GM12878 (cell line): ENCODE measurements at regions not wholly inside any gene's neighbourhood (a gene's known extent, or its start where the extent isn't known, plus 50 kb on each side); places are given as distances from the start of the nearest gene placed in this dataset.

Source experiments
- ATAC-seq: fragments of 200-7000 bp; cut with Tn5 transposase; 3 replicates; pipeline ENCODE4 v1.9.1; 2020; ENCODE audit warnings: mild to moderate bottlenecking, moderate library complexity
- BruUV-seq: library from RNA; stranded (reverse); fragments of 400-500 nt; replicated peaks from 2 replicates; lab custom pipeline; 2021; lab: Mats Ljungman, UMichigan
- CTCF ChIA-PET: fragments of 300-600 bp; sonication (Branson Sonifier 250); formaldehyde crosslinking; extraction: SDS; loops from one replicate; lab custom pipeline; 2021; ENCODE audit warnings: inconsistent platforms; lab: Yijun Ruan, JAX
- POLR2A ChIA-PET: fragments of 350-600 bp; formaldehyde crosslinking; extraction: SDS; loops from one replicate; lab custom pipeline; 2021; ENCODE audit warnings: inconsistent platforms; lab: Charles Lee
- RAD21 ChIA-PET: fragments of 300-600 bp; sonication (Branson Sonifier 250); formaldehyde crosslinking; loops from one replicate; lab custom pipeline; 2023; ENCODE audit warnings: antibody characterized with exemption; ENCODE audit not compliant: unreplicated experiment; lab: Charles Lee
- SMC1A ChIA-PET: fragments of 300-600 bp; sonication (Branson Sonifier 250); formaldehyde crosslinking; loops from one replicate; lab custom pipeline; 2023; ENCODE audit not compliant: unreplicated experiment, uncharacterized antibody; lab: Charles Lee
- DNase-seq: peaks from one replicate; pipeline ENCODE4 v3.0.0-alpha.2; 2011; ENCODE audit warnings: low read depth, low spot score
- FAIRE-seq: peaks from 3 replicates; lab custom pipeline; 2011; peaks lifted over from hg19 to GRCh38; lab: Jason Lieb, UNC
- H2AFZ ChIP-seq: 2 replicates; pipeline ENCODE4 v1.6.0; 2011; ENCODE audit warnings: low read depth, low read length, control low read depth; ENCODE audit not compliant: control insufficient read depth
- H3K27ac ChIP-seq: 2 replicates; pipeline ENCODE4 v1.5.1; 2011; ENCODE audit warnings: control low read depth; ENCODE audit not compliant: control insufficient read depth, insufficient read depth
- H3K27me3 ChIP-seq, 2 experiments: replicated peaks in 1 of 2; 2 replicates each; pipeline versions ENCODE4 v1.6.0 to v1.6.1; 2011; ENCODE audit warnings: low read length in 1 of 2; ENCODE audit not compliant: control insufficient read depth in 2 of 2, insufficient read depth in 2 of 2
- H3K36me3 ChIP-seq, 2 experiments: 2 replicates each; pipeline ENCODE4 v1.5.1; 2011; ENCODE audit warnings: low read length in 1 of 2; ENCODE audit not compliant: control insufficient read depth in 2 of 2, insufficient read depth in 2 of 2
- H3K4me1 ChIP-seq: 2 replicates; pipeline ENCODE4 v1.6.1; 2011; ENCODE audit warnings: mild to moderate bottlenecking, low read length, moderate library complexity, mixed read lengths; ENCODE audit not compliant: control insufficient read depth, insufficient read depth
- H3K4me2 ChIP-seq: 2 replicates; pipeline ENCODE4 v1.6.0; 2011; ENCODE audit warnings: control low read depth; ENCODE audit not compliant: control insufficient read depth, insufficient read depth
- H3K4me3 ChIP-seq: fragments of 200-600 bp; sonication (generic); 2 replicates; pipeline ENCODE4 v1.5.1; 2016
- H3K79me2 ChIP-seq: 2 replicates; pipeline ENCODE4 v1.6.0; 2011; ENCODE audit warnings: low read length; ENCODE audit not compliant: control insufficient read depth, insufficient read depth
- H3K9ac ChIP-seq: 2 replicates; pipeline ENCODE4 v1.8.0; 2011; ENCODE audit warnings: low read length, control low read depth, mixed read lengths; ENCODE audit not compliant: control insufficient read depth, insufficient read depth
- H3K9me3 ChIP-seq: replicated peaks from 3 replicates; pipeline ENCODE4 v1.5.1; 2011; ENCODE audit warnings: mild to moderate bottlenecking, low read length; ENCODE audit not compliant: control insufficient read depth, insufficient read depth
- H4K20me1 ChIP-seq: 2 replicates; pipeline ENCODE4 v1.6.0; 2011; ENCODE audit not compliant: control insufficient read depth, insufficient read depth
- FOS ChIP-seq: IDR thresholded peaks from 3 replicates; pipeline ENCODE4 v1.6.1; 2011; ENCODE audit warnings: borderline replicate concordance; ENCODE audit not compliant: insufficient read length; ENCODE audit errors: extremely low read depth
- JUNB ChIP-seq: IDR thresholded peaks from 2 replicates; pipeline ENCODE4 v1.6.1; 2016; ENCODE audit warnings: antibody characterized with exemption, mild to moderate bottlenecking
- MYC ChIP-seq: IDR thresholded peaks from 2 replicates; pipeline ENCODE4 v1.6.1; 2011; ENCODE audit warnings: mild to moderate bottlenecking, low read length, moderate library complexity, inconsistent platforms; ENCODE audit not compliant: insufficient read depth, insufficient replicate concordance, insufficient read length, severe bottlenecking
- POU2F2 ChIP-seq: IDR thresholded peaks from 3 replicates; pipeline ENCODE4 v1.6.1; 2011; ENCODE audit warnings: low read depth, mild to moderate bottlenecking, low read length, borderline replicate concordance
- SPI1 ChIP-seq: IDR thresholded peaks from 2 replicates; pipeline ENCODE4 v1.6.1; 2011; ENCODE audit warnings: low read depth, mild to moderate bottlenecking, low read length, moderate library complexity, borderline replicate concordance; ENCODE audit not compliant: insufficient read depth
- ZBED1 ChIP-seq: IDR thresholded peaks from 2 replicates; pipeline ENCODE4 v1.6.1; 2016; ENCODE audit warnings: borderline replicate concordance
- ZNF622 ChIP-seq: fragments of 450-650 bp; IDR thresholded peaks from 2 replicates; pipeline ENCODE4 v1.6.1; 2017; ENCODE audit warnings: mild to moderate bottlenecking, inconsistent platforms
- WGBS: methylation state at CpG from one replicate; pipeline ENCODE4 v1.1.6; 2016; ENCODE audit warnings: low lambda C conversion rate; ENCODE audit not compliant: insufficient replicate concordance, insufficient coverage; ENCODE audit errors: missing lambda C conversion rate; 5-methylcytosine and 5-hydroxymethylcytosine counted together
- in situ Hi-C: fragments of 300-500 bp; cut with MboI; formaldehyde crosslinking; loops from 9 replicates; pipeline ENCODE4 v1.14.3; 2018; ENCODE audit warnings: mixed read lengths
- intact Hi-C: fragments of 100-400 bp; cut with micrococcal nuclease; formaldehyde crosslinking; loops from one replicate; pipeline ENCODE4 v1.14.2; 2022; ENCODE audit not compliant: unreplicated experiment
- TF ChIP-seq, protein P1 (sequence below): fragments of 450-650 bp; formaldehyde crosslinking; IDR thresholded peaks from 2 replicates; pipeline ENCODE4 v1.4.0; 2022; ENCODE audit warnings: mild to moderate bottlenecking, moderate library complexity
- TF ChIP-seq, protein P2 (sequence below): fragments of 450-650 bp; IDR thresholded peaks from 2 replicates; pipeline ENCODE4 v1.6.1; 2018; ENCODE audit warnings: mild to moderate bottlenecking, low read depth, moderate library complexity; ENCODE audit not compliant: partially characterized antibody
- TF ChIP-seq, protein P3 (sequence below): IDR thresholded peaks from 2 replicates; pipeline ENCODE4 v1.6.1; 2011; ENCODE audit warnings: low read depth, low read length, improper control_type of control experiment, borderline replicate concordance

DNA sequence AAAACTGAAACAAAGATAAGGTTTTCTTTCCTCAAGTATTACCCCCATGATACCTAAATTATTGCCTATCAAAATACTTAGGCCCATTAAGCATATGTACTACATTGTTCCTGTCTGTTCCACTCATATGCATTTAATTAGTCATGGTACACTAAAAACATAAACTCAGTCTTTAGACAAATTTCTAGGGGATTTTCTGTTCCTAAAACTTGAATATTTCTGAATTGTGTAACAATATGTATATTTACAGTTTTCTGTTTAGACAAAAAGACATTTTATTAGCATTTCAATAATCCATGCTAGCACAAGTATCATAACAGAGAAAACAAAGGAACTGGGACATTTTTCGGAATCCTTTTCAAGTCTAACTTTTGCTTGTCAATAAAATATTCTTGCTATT is 234.2 kb downstream of the CRPPA start (continued):
- TF ChIP-seq, protein P1, sequence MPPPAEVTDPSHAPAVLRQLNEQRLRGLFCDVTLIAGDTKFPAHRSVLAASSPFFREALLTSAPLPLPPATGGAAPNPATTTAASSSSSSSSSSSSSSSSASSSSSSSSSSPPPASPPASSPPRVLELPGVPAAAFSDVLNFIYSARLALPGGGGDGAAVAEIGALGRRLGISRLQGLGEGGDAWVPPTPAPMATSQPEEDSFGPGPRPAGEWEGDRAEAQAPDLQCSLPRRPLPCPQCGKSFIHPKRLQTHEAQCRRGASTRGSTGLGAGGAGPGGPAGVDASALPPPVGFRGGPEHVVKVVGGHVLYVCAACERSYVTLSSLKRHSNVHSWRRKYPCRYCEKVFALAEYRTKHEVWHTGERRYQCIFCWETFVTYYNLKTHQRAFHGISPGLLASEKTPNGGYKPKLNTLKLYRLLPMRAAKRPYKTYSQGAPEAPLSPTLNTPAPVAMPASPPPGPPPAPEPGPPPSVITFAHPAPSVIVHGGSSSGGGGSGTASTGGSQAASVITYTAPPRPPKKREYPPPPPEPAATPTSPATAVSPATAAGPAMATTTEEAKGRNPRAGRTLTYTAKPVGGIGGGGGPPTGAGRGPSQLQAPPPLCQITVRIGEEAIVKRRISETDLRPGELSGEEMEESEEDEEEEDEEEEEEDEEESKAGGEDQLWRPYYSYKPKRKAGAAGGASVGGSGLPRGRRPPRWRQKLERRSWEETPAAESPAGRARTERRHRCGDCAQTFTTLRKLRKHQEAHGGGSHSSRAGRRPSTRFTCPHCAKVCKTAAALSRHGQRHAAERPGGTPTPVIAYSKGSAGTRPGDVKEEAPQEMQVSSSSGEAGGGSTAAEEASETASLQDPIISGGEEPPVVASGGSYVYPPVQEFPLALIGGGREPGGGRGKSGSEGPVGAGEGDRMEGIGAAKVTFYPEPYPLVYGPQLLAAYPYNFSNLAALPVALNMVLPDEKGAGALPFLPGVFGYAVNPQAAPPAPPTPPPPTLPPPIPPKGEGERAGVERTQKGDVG = no peak
- TF ChIP-seq, protein P2, sequence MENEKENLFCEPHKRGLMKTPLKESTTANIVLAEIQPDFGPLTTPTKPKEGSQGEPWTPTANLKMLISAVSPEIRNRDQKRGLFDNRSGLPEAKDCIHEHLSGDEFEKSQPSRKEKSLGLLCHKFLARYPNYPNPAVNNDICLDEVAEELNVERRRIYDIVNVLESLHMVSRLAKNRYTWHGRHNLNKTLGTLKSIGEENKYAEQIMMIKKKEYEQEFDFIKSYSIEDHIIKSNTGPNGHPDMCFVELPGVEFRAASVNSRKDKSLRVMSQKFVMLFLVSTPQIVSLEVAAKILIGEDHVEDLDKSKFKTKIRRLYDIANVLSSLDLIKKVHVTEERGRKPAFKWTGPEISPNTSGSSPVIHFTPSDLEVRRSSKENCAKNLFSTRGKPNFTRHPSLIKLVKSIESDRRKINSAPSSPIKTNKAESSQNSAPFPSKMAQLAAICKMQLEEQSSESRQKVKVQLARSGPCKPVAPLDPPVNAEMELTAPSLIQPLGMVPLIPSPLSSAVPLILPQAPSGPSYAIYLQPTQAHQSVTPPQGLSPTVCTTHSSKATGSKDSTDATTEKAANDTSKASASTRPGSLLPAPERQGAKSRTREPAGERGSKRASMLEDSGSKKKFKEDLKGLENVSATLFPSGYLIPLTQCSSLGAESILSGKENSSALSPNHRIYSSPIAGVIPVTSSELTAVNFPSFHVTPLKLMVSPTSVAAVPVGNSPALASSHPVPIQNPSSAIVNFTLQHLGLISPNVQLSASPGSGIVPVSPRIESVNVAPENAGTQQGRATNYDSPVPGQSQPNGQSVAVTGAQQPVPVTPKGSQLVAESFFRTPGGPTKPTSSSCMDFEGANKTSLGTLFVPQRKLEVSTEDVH = no peak
- TF ChIP-seq ZBED1 (no peak), JUNB (no peak)

DNA sequence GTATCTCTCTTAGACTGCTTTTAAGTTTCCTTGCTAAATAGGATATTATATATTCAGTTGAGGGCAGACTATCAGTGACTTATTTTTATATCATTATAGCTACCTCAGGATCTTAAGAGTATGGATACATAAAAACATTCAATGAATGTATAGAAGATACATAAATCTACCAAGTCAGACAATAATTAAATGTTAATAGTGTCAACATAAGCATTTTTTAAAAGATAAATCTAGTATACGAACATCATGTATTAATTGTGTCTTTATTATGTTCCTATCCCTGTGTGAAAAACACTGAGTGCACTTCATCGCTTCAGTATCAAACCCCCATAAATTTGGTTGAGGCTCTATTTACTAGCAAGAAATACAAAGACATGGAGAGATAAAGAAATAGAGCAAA is 242.8 kb downstream of the CRPPA start:
- FAIRE-seq (no peak), DNase-seq (no peak)
- ChIA-PET POLR2A (no interaction called here), RAD21 (no interaction called here)
- Histone ChIP-seq H3K4me1 (no peaks in the 10 kb centered on the region), H3K36me3 (no peaks in the 10 kb centered on the region), H3K9ac (no peak overlapping the region), H3K9me3 (no peaks in the 10 kb centered on the region), H2AFZ (no peak overlapping the region), H3K4me3 (no peak overlapping the region), H3K4me2 (no peak overlapping the region)
- no TSS peak for BruUV-seq
- intact Hi-C loops = no loop called here
- WGBS = 80% methylated on average over 2 of the region's 2 CpGs
- TF ChIP-seq ZNF622 (no peak), FOS (no peak), MYC (no peak), JUNB (no peak), SPI1 (no peak), POU2F2 (no peak)
- TF ChIP-seq, protein P3, sequence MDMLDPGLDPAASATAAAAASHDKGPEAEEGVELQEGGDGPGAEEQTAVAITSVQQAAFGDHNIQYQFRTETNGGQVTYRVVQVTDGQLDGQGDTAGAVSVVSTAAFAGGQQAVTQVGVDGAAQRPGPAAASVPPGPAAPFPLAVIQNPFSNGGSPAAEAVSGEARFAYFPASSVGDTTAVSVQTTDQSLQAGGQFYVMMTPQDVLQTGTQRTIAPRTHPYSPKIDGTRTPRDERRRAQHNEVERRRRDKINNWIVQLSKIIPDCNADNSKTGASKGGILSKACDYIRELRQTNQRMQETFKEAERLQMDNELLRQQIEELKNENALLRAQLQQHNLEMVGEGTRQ = no peak
- TF ChIP-seq, all 136 proteins: peak for 0
- H3K27me3 ChIP-seq = no peaks in the 10 kb centered on the region
- no peak overlapping the region for H3K27ac ChIP-seq
- ATAC-seq = no peak
- ChIA-PET CTCF (no interaction called here), SMC1A (no interaction called here)
- no peaks in the 10 kb centered on the region for H3K79me2 ChIP-seq
- H4K20me1 ChIP-seq = no peaks in the 10 kb centered on the region
- in situ Hi-C loops = no loop called here
